ENCODE measurements at regions not wholly inside any gene's neighbourhood (a gene's known extent, or its start where the extent isn't known, plus 50 kb on each side); places are given as distances from the start of the nearest gene placed in this dataset.

DNA sequence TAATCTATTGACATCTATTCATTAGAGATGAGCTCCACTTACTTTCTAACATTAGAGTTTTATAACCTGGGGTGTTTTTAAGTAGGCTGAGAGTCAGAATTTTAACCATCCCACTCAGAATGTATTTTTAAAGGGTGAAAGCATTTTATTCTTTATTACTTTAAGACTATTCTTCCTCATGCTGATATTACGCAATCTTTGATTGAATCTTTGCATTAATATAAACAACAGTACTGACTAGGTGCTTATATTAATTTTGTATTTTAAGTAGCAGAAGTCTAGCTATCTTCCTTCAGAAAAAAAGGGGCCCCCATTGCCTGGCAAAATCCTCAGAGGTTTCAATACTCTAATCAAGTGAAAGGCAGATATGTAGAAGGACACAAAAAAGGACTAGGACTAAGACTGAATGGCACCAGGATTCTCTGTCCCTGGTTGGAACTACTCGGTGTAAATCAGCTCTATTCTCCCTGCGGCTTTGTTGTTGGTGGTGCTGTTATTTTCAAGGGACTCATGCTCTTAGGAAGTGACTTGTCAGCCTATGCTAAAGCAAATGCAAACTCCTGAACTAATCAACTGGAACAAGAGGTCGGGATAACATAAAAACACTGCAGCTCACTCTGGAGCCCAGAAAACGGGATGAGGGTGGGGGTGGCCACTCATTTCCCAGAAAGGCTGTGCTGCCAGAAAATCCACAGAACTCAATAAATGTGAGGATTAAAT is 1324.4 kb downstream of the GRIK2 start:
- no peak for DNase-seq

DNA sequence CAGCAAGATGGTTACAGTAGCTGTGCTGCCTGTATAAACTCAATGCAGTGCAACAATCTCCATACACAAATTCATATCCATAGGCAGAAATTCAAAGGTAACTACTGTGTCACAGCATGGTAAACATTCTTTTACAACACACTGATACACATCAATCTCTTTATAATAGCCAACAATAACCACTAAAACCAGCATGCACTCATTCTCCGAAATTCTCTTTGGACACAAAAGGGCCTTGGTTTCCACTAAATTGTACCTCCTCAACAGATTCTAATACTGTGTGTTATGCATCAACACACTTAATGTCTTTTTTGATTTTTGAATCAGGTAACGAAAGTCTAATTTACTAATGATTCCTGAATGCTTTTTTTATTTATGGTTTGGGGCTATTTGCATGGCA is 1323.7 kb downstream of the GRIK2 start:
- H3K9ac ChIP-seq (ENCODE audit: insufficient read depth in 1 of 2, low read length in 2 of 2), result no peak overlapping the region
- no peaks in the 10 kb centered on the region for H3K4me1 ChIP-seq (ENCODE audit: control insufficient read depth in 5 of 5, insufficient read depth in 5 of 5, low read length in 5 of 5)
- H3K4me3 ChIP-seq, result no peak overlapping the region
- DNase-seq, result no peak
- TF ChIP-seq, protein P1, sequence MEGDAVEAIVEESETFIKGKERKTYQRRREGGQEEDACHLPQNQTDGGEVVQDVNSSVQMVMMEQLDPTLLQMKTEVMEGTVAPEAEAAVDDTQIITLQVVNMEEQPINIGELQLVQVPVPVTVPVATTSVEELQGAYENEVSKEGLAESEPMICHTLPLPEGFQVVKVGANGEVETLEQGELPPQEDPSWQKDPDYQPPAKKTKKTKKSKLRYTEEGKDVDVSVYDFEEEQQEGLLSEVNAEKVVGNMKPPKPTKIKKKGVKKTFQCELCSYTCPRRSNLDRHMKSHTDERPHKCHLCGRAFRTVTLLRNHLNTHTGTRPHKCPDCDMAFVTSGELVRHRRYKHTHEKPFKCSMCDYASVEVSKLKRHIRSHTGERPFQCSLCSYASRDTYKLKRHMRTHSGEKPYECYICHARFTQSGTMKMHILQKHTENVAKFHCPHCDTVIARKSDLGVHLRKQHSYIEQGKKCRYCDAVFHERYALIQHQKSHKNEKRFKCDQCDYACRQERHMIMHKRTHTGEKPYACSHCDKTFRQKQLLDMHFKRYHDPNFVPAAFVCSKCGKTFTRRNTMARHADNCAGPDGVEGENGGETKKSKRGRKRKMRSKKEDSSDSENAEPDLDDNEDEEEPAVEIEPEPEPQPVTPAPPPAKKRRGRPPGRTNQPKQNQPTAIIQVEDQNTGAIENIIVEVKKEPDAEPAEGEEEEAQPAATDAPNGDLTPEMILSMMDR (IDR thresholded peaks at IDR 0.05; ENCODE audit: control extremely low read depth, extremely low read depth), result no peak
- 86% methylated on average over 2 of the region's 2 CpGs for WGBS, 2 donors
- no peaks in the 10 kb centered on the region for H3K9me3 ChIP-seq (ENCODE audit: control insufficient read depth in 4 of 4, insufficient read depth in 3 of 4, low read length in 3 of 4)
- H3K27ac ChIP-seq (ENCODE audit: low read depth in 1 of 2, low read length in 1 of 2), result no peak overlapping the region
- H3K36me3 ChIP-seq (ENCODE audit: control insufficient read depth in 4 of 4, insufficient read depth in 4 of 4, low read length in 4 of 4), result no peaks in the 10 kb centered on the region
- H3K27me3 ChIP-seq (ENCODE audit: control insufficient read depth in 3 of 3, insufficient read depth in 3 of 3, low read length in 2 of 3), result no peaks in the 10 kb centered on the region
- no peak for ATAC-seq (ENCODE audit: insufficient read depth, low FRiP score)

More for the DNA sequence above, 1324.4 kb downstream of the GRIK2 start:
- WGBS, 2 donors, result 49 to 53% methylated on average over 5 of the region's 5 CpGs
- Histone ChIP-seq H3K4me1 (ENCODE audit: control insufficient read depth in 5 of 5, insufficient read depth in 5 of 5, low read length in 5 of 5) (no peaks in the 10 kb centered on the region), H3K9ac (ENCODE audit: insufficient read depth in 1 of 2, low read length in 2 of 2) (no peak overlapping the region), H3K27ac (ENCODE audit: low read depth in 1 of 2, low read length in 1 of 2) (no peak overlapping the region), H3K27me3 (ENCODE audit: control insufficient read depth in 3 of 3, insufficient read depth in 3 of 3, low read length in 2 of 3) (no peaks in the 10 kb centered on the region), H3K9me3 (ENCODE audit: control insufficient read depth in 4 of 4, insufficient read depth in 3 of 4, low read length in 3 of 4) (no peaks in the 10 kb centered on the region), H3K4me3 (no peak overlapping the region), H3K36me3 (ENCODE audit: control insufficient read depth in 4 of 4, insufficient read depth in 4 of 4, low read length in 4 of 4) (no peaks in the 10 kb centered on the region)
- TF ChIP-seq, protein P1 (IDR thresholded peaks at IDR 0.05; ENCODE audit: control extremely low read depth, extremely low read depth), result no peak
- no peak for ATAC-seq (ENCODE audit: insufficient read depth, low FRiP score)

DNA sequence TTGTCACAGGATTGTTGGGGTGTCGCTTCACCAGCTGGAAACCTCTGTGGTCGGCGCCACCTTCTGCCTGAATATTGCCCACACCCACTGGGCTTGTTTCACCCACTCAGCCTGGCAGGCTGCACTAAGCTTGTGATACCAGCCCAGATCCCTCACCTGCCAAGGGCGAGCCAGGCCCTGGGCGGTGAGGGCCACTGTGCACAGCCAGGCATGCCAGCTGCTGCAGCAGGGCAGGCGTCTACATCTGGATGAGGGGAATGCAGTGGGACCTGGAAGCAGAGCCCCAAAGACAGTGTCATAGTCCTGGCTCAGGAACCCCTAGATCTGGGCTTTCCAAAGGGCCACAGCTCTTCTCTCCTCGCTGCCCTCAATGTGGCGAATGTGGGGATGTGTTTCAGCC is 1307.5 kb downstream of the GRIK2 start:
- Histone ChIP-seq H3K27me3 (ENCODE audit: control insufficient read depth in 3 of 3, insufficient read depth in 3 of 3, low read length in 2 of 3) (no peaks in the 10 kb centered on the region), H3K9ac (ENCODE audit: insufficient read depth in 1 of 2, low read length in 2 of 2) (no peak overlapping the region), H3K9me3 (ENCODE audit: control insufficient read depth in 4 of 4, insufficient read depth in 3 of 4, low read length in 3 of 4) (peaks cover 0 to 2% (median 0%) of the 10 kb centered on the region in 4 donors), H3K27ac (ENCODE audit: low read depth in 1 of 2, low read length in 1 of 2) (no peak overlapping the region), H3K4me3 (no peak overlapping the region), H3K36me3 (ENCODE audit: control insufficient read depth in 4 of 4, insufficient read depth in 4 of 4, low read length in 4 of 4) (no peaks in the 10 kb centered on the region), H3K4me1 (ENCODE audit: control insufficient read depth in 5 of 5, insufficient read depth in 5 of 5, low read length in 5 of 5) (no peaks in the 10 kb centered on the region)
- TF ChIP-seq, protein P1 (IDR thresholded peaks at IDR 0.05; ENCODE audit: control extremely low read depth, extremely low read depth), result no peak
- DNase-seq (no peak), ATAC-seq (ENCODE audit: insufficient read depth, low FRiP score) (no peak)
- WGBS, 2 donors, result 92 to 96% methylated on average over 8 of the region's 8 CpGs

DNA sequence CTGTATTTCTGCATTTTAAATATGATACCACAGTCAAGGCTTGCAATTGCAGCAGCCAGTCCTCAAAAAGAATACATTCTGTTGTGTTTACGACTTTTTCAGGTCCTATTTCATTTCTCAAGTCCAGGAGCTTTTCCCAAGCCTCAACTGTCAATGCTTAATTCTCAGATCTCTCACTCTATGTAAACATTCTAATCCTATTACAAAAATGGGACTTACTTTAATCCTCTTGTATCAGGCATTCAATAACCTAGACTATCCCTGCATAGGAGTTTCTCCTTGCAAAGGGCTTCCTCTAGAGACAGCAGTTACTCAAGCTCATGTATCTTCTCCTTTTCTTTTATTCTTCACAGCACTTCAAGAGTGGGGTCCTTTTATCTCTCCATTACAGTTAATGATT is 1293.0 kb downstream of the GRIK2 start:
- no peak for ATAC-seq (ENCODE audit: insufficient read depth, low FRiP score)
- H3K9ac ChIP-seq (ENCODE audit: insufficient read depth in 1 of 2, low read length in 2 of 2), result no peak overlapping the region
- no peaks in the 10 kb centered on the region for H3K4me1 ChIP-seq (ENCODE audit: control insufficient read depth in 5 of 5, insufficient read depth in 5 of 5, low read length in 5 of 5)
- H3K27me3 ChIP-seq (ENCODE audit: control insufficient read depth in 3 of 3, insufficient read depth in 3 of 3, low read length in 2 of 3), result no peaks in the 10 kb centered on the region
- 51 to 65% methylated on average over 1 of the region's 1 CpG for WGBS, 2 donors
- H3K27ac ChIP-seq (ENCODE audit: low read depth in 1 of 2, low read length in 1 of 2), result no peak overlapping the region
- TF ChIP-seq, protein P1 (IDR thresholded peaks at IDR 0.05; ENCODE audit: control extremely low read depth, extremely low read depth), result no peak
- H3K9me3 ChIP-seq (ENCODE audit: control insufficient read depth in 4 of 4, insufficient read depth in 3 of 4, low read length in 3 of 4), result no peaks in the 10 kb centered on the region
- no peak overlapping the region for H3K4me3 ChIP-seq
- DNase-seq, result no peak
- H3K36me3 ChIP-seq (ENCODE audit: control insufficient read depth in 4 of 4, insufficient read depth in 4 of 4, low read length in 4 of 4), result no peaks in the 10 kb centered on the region
